H9 (cell line): ENCODE measurements at regions not wholly inside any gene's neighbourhood (a gene's known extent, or its start where the extent isn't known, plus 50 kb on each side); places are given as distances from the start of the nearest gene placed in this dataset.

ENCODE experiments used
- DNase-seq: peaks from one replicate; pipeline ENCODE4 v3.0.0-alpha.2; 2017
- H2AFZ ChIP-seq: one replicate; pipeline ENCODE4 v1.6.1; 2013; ENCODE audit warnings: mild to moderate bottlenecking, low read length, control low read depth, moderate library complexity
- H2AK5ac ChIP-seq: 2 replicates; pipeline ENCODE4 v1.6.1; 2013; ENCODE audit warnings: low read length, control low read depth, mixed read lengths; ENCODE audit not compliant: insufficient read length
- H2BK120ac ChIP-seq: one replicate; pipeline ENCODE4 v1.6.1; 2013; ENCODE audit warnings: low read depth, mild to moderate bottlenecking, low read length, control low read depth, inconsistent platforms; ENCODE audit not compliant: poor library complexity, severe bottlenecking
- H2BK12ac ChIP-seq: 2 replicates; pipeline ENCODE4 v1.6.1; 2013; ENCODE audit warnings: low read length, control low read depth, mixed read lengths, low read depth; ENCODE audit not compliant: insufficient read length
- H2BK15ac ChIP-seq: 2 replicates; pipeline ENCODE4 v1.6.1; 2013; ENCODE audit warnings: low read depth, low read length, control low read depth
- H2BK20ac ChIP-seq: one replicate; pipeline ENCODE4 v1.6.1; 2013; ENCODE audit warnings: low read depth, mild to moderate bottlenecking, low read length, control low read depth, inconsistent platforms; ENCODE audit not compliant: poor library complexity, severe bottlenecking
- H2BK5ac ChIP-seq: 2 replicates; pipeline ENCODE4 v1.6.1; 2013; ENCODE audit warnings: low read length, control low read depth, mixed read lengths; ENCODE audit not compliant: insufficient read length
- H3K14ac ChIP-seq: 2 replicates; pipeline ENCODE4 v1.6.1; 2013; ENCODE audit warnings: low read length, control low read depth; ENCODE audit not compliant: insufficient read depth
- H3K18ac ChIP-seq: 2 replicates; pipeline ENCODE4 v1.6.1; 2013; ENCODE audit warnings: low read depth, mild to moderate bottlenecking, mixed read lengths, low read length, control low read depth; ENCODE audit not compliant: insufficient read length
- H3K23ac ChIP-seq: 2 replicates; pipeline ENCODE4 v1.6.1; 2013; ENCODE audit warnings: low read length, control low read depth, mixed read lengths, low read depth; ENCODE audit not compliant: insufficient read length
- H3K23me2 ChIP-seq: 2 replicates; pipeline ENCODE4 v1.6.1; 2013; ENCODE audit warnings: low read depth, mild to moderate bottlenecking, mixed read lengths, low read length, control low read depth; ENCODE audit not compliant: insufficient read length, poor library complexity, severe bottlenecking
- H3K27ac ChIP-seq: 2 replicates; pipeline ENCODE4 v1.5.1; 2013; ENCODE audit warnings: low read length, control low read depth, mixed read lengths, low read depth; ENCODE audit not compliant: insufficient read length
- H3K27me3 ChIP-seq: 2 replicates; pipeline ENCODE4 v1.6.1; 2013; ENCODE audit warnings: low read length, control low read depth, inconsistent platforms; ENCODE audit not compliant: insufficient read depth
- H3K4ac ChIP-seq: 2 replicates; pipeline ENCODE4 v1.6.1; 2013; ENCODE audit warnings: low read depth, mild to moderate bottlenecking, control low read depth, inconsistent platforms, low read length, moderate library complexity
- H3K4me1 ChIP-seq: 2 replicates; pipeline ENCODE4 v1.6.1; 2013; ENCODE audit warnings: low read length, control low read depth, inconsistent platforms; ENCODE audit not compliant: insufficient read depth
- H3K4me2 ChIP-seq: 2 replicates; pipeline ENCODE4 v1.6.1; 2013; ENCODE audit warnings: low read length, control low read depth, mixed read lengths; ENCODE audit not compliant: insufficient read length, insufficient read depth
- H3K56ac ChIP-seq: 2 replicates; pipeline ENCODE4 v1.6.1; 2013; ENCODE audit warnings: low read depth, mild to moderate bottlenecking, mixed read lengths, low read length, control low read depth; ENCODE audit not compliant: insufficient read length
- H3K79me1 ChIP-seq: 2 replicates; pipeline ENCODE4 v1.6.1; 2013; ENCODE audit warnings: low read depth, mild to moderate bottlenecking, moderate library complexity, low read length, control low read depth, inconsistent platforms; ENCODE audit not compliant: insufficient read depth, poor library complexity, severe bottlenecking
- H3K79me2 ChIP-seq: 2 replicates; pipeline ENCODE4 v1.6.1; 2013; ENCODE audit warnings: low read length, control low read depth, inconsistent platforms; ENCODE audit not compliant: insufficient read depth
- H3K9ac ChIP-seq: 2 replicates; pipeline ENCODE4 v1.6.1; 2013; ENCODE audit warnings: low read length, control low read depth, mixed read lengths; ENCODE audit not compliant: insufficient read length; ENCODE audit errors: extremely low read depth
- H3K9me3 ChIP-seq: one replicate; pipeline ENCODE4 v1.6.1; 2013; ENCODE audit warnings: low read depth, low read length, inconsistent platforms; ENCODE audit not compliant: control insufficient read depth
- H3T11ph ChIP-seq: one replicate; pipeline ENCODE4 v1.6.1; 2013; ENCODE audit warnings: mild to moderate bottlenecking, low read length, control low read depth, inconsistent platforms
- H4K20me1 ChIP-seq: one replicate; pipeline ENCODE4 v1.6.1; 2013; ENCODE audit not compliant: control insufficient read depth, insufficient read length, insufficient read depth
- H4K5ac ChIP-seq: 2 replicates; pipeline ENCODE4 v1.6.1; 2013; ENCODE audit warnings: low read depth, mild to moderate bottlenecking, mixed read lengths, low read length, control low read depth; ENCODE audit not compliant: insufficient read length
- H4K8ac ChIP-seq: replicated peaks from 2 replicates; pipeline ENCODE4 v1.6.1; 2013; ENCODE audit warnings: low read length, control low read depth, mixed read lengths, low read depth; ENCODE audit not compliant: insufficient read length
- H4K91ac ChIP-seq: 2 replicates; pipeline ENCODE4 v1.6.1; 2013; ENCODE audit warnings: low read depth, mild to moderate bottlenecking, moderate library complexity, mixed read lengths, low read length, control low read depth; ENCODE audit not compliant: insufficient read length
- H3K27ac Mint-ChIP-seq, 3 experiments: 2 replicates in 2 of 3; 3 replicates in 1 of 3; pipeline ENCODE4 v1.8.0; 2020 to 2021; ENCODE audit warnings: mixed read lengths in 3 of 3, mild to moderate bottlenecking in 1 of 3, moderate library complexity in 1 of 3
- H3K27me3 Mint-ChIP-seq: 2 replicates; pipeline ENCODE4 v1.8.0; 2021; ENCODE audit warnings: low read depth, mild to moderate bottlenecking, moderate library complexity, mixed read lengths
- H3K36me3 Mint-ChIP-seq, 3 experiments: 2 replicates in 2 of 3; 3 replicates in 1 of 3; pipeline ENCODE4 v1.8.0; 2020 to 2021; ENCODE audit warnings: low read depth in 3 of 3, mixed read lengths in 3 of 3; ENCODE audit not compliant: insufficient read depth in 1 of 3
- H3K4me1 Mint-ChIP-seq, 2 experiments: 2 replicates each; pipeline ENCODE4 v1.8.0; 2020; ENCODE audit warnings: mixed read lengths in 2 of 2
- H3K4me3 Mint-ChIP-seq, 2 experiments: 2 replicates in 1 of 2; 3 replicates in 1 of 2; pipeline ENCODE4 v1.8.0; 2020 to 2021; ENCODE audit warnings: mild to moderate bottlenecking in 2 of 2, mixed read lengths in 2 of 2, moderate library complexity in 1 of 2
- H3K9me3 Mint-ChIP-seq, 2 experiments: 2 replicates in 1 of 2; 3 replicates in 1 of 2; pipeline ENCODE4 v1.8.0; 2020; ENCODE audit warnings: mild to moderate bottlenecking in 2 of 2, mixed read lengths in 2 of 2, moderate library complexity in 1 of 2
- CTCF ChIP-seq: fragments of 200-600 bp; sonication (generic); conservative IDR thresholded peaks from 3 replicates; pipeline ENCODE4 v1.8.0; 2021; ENCODE audit warnings: antibody characterized with exemption, mild to moderate bottlenecking
- WGBS: extraction: QIAGEN DNeasy Blood & Tissue Kit; methylation state at CpG from one replicate; pipeline ENCODE4 v1.1.7; 2013; ENCODE audit warnings: missing lambda C conversion rate, low lambda C conversion rate, mixed read lengths; ENCODE audit not compliant: insufficient read length; ENCODE audit errors: extremely low coverage; 5-methylcytosine and 5-hydroxymethylcytosine counted together

GRCh38 chr12:60992087-60992486 lies 1268.1 kb upstream of the USP15 start:
- no peaks in the 10 kb centered on the region for H3K27me3 ChIP-seq
- no peak overlapping the region for H2AFZ ChIP-seq
- no peak overlapping the region for H2BK15ac ChIP-seq
- no peaks in the 10 kb centered on the region for H4K20me1 ChIP-seq
- no peaks in the 10 kb centered on the region for H3K27me3 Mint-ChIP-seq
- no peak overlapping the region for H4K91ac ChIP-seq
- no peak overlapping the region for H2BK12ac ChIP-seq
- H3K4me2 ChIP-seq = no peak overlapping the region
- H2BK120ac ChIP-seq = no peak overlapping the region
- no peak overlapping the region for H3K9ac ChIP-seq
- H3K27ac Mint-ChIP-seq = no peak overlapping the region
- H3K23me2 ChIP-seq = no peaks in the 10 kb centered on the region
- H3K9me3 Mint-ChIP-seq = no peaks in the 10 kb centered on the region
- DNase-seq = no peak
- H2BK20ac ChIP-seq = no peak overlapping the region
- H3K36me3 Mint-ChIP-seq = no peaks in the 10 kb centered on the region; a peak in 1 of 7 replicates
- no peaks in the 10 kb centered on the region for H3K9me3 ChIP-seq
- no peak overlapping the region for H3K18ac ChIP-seq
- H3K56ac ChIP-seq = no peak overlapping the region
- H3K4me1 Mint-ChIP-seq = no peaks in the 10 kb centered on the region
- H4K8ac ChIP-seq = no peak overlapping the region
- no peaks in the 10 kb centered on the region for H3K79me2 ChIP-seq
- H3K23ac ChIP-seq = no peak overlapping the region
- H3K14ac ChIP-seq = no peak overlapping the region
- H3K4me1 ChIP-seq = no peaks in the 10 kb centered on the region
- WGBS = no CpG with 5 or more reads among the region's 2 CpGs
- H4K5ac ChIP-seq = no peak overlapping the region
- no peak overlapping the region for H2BK5ac ChIP-seq
- H3K79me1 ChIP-seq = no peaks in the 10 kb centered on the region
- H3K27ac ChIP-seq = no peak overlapping the region
- no peak overlapping the region for H3T11ph ChIP-seq
- no peak for TF ChIP-seq CTCF
- H3K4me3 Mint-ChIP-seq = no peak overlapping the region
- no peak overlapping the region for H3K4ac ChIP-seq
- no peak overlapping the region for H2AK5ac ChIP-seq
